OCI-LY7 (cell line): ENCODE measurements at regions not wholly inside any gene's neighbourhood (a gene's known extent, or its start where the extent isn't known, plus 50 kb on each side); places are given as distances from the start of the nearest gene placed in this dataset.

Experiments used
- CTCF ChIP-seq: fragments of 200-600 bp; sonication (generic); conservative IDR thresholded peaks from 2 replicates; pipeline ENCODE4 v1.5.1; 2014; ENCODE audit warnings: mild to moderate bottlenecking, antibody characterized with exemption, low read length, moderate library complexity, mixed read lengths
- EZH2phosphoT487 ChIP-seq: fragments of 200-600 bp; sonication (generic); IDR thresholded peaks from 2 replicates; pipeline ENCODE4 v1.6.1; 2018; ENCODE audit warnings: low read depth, borderline replicate concordance, mild to moderate bottlenecking, mixed run types, antibody characterized with exemption, low read length, moderate library complexity, mixed read lengths

- TF ChIP-seq CTCF (no peak), EZH2phosphoT487 (no peak)
These were observed 143.7 kb upstream of the GNAO1 start for GRCh38 chr16:56047307-56048234.
